Lower lobe of right lung (tissue), 2 donors: ENCODE measurements at regions not wholly inside any gene's neighbourhood (a gene's known extent, or its start where the extent isn't known, plus 50 kb on each side); places are given as distances from the start of the nearest gene placed in this dataset.
"Not testable (repeated sequence)": the region's sequence is repeated elsewhere in the genome, so short reads cannot be mapped to it uniquely, and the experiment has no call there.

Experiments used
- ATAC-seq, 2 donors: fragments of 200-7000 bp; cut with Tn5 transposase; one replicate each; pipeline ENCODE4 v1.9.1; 2020 to 2022; ENCODE audit warnings: mild to moderate bottlenecking in 2 of 2, moderate library complexity in 2 of 2
- DNase-seq: peaks from one replicate; pipeline ENCODE4 v3.0.0-alpha.2; 2020
- H3K27ac ChIP-seq: fragments of 200-600 bp; one replicate; pipeline ENCODE4 v1.8.0; 2022
- H3K27me3 ChIP-seq: fragments of 200-600 bp; one replicate; pipeline ENCODE4 v1.8.0; 2022; ENCODE audit warnings: low read depth
- H3K36me3 ChIP-seq: fragments of 200-600 bp; one replicate; pipeline ENCODE4 v1.8.0; 2022; ENCODE audit warnings: mild to moderate bottlenecking
- H3K4me1 ChIP-seq: fragments of 200-600 bp; one replicate; pipeline ENCODE4 v1.8.0; 2022
- H3K4me3 ChIP-seq: fragments of 200-600 bp; one replicate; pipeline ENCODE4 v1.8.0; 2022; ENCODE audit warnings: mild to moderate bottlenecking
- H3K9me3 ChIP-seq: fragments of 200-600 bp; one replicate; pipeline ENCODE4 v1.8.0; 2022
- CTCF ChIP-seq: fragments of 200-600 bp; IDR thresholded peaks from one replicate; pipeline ENCODE4 v1.8.0; 2022; ENCODE audit warnings: antibody characterized with exemption, mild to moderate bottlenecking
- intact Hi-C: fragments of 100-400 bp; cut with DNase I; formaldehyde crosslinking; loops from one replicate; pipeline ENCODE4 v1.11.0; 2022
- donor health status: DM: no; HTN: yes; CAD: no; lungs with severe emphysema.

DNA sequence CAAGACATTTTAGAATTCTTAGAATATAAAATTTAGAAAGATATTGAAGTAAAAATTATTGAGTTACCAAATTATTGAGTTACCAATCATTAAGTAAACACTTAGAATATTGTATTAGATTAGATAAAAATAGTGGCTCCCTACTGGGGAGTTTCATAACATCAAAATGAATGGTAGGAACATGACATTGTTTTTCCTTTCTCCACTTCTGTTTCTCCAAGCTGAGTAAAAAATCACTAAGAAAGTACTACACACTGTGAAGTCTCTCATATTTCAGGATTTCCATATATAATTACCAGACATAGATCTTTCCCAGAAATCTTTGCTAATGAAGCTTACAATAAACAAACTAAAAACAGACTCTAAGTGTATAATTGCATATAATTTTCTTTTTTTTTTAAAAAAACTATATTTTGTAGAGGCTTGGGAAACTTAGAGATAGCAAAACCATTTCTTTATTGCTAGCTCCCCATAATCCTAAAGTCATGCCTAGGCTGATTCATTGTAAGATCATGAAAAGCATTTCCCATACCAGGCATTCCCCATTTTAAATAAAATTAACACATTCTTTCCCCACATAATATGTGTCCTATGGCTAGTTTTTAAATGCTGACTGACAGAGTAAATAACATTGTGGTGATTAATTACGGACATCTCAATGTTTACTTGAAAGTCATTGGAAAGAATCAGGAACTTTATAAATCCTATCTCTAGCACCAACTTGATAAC lies 1408.7 kb upstream of the GOT2 start:
- DNase-seq (no peak), ATAC-seq (no peak)
- no peak overlapping the region for H3K4me3 ChIP-seq
- TF ChIP-seq CTCF = no peak
- H3K27ac ChIP-seq = no peak overlapping the region
- H3K4me1 ChIP-seq = no peaks in the 10 kb centered on the region
- intact Hi-C loops = no loop called here
- H3K36me3 ChIP-seq = no peaks in the 10 kb centered on the region
- no peaks in the 10 kb centered on the region for H3K27me3 ChIP-seq
- H3K9me3 ChIP-seq = peaks cover 4% of the 10 kb centered on the region

GRCh38 chr16:60137891-60138290 lies 1403.8 kb upstream of the GOT2 start:
- no peak for TF ChIP-seq CTCF
- Histone ChIP-seq H3K4me1 (no peaks in the 10 kb centered on the region), H3K4me3 (no peak overlapping the region), H3K36me3 (no peaks in the 10 kb centered on the region), H3K27me3 (no peaks in the 10 kb centered on the region), H3K9me3 (peaks cover 9% of the 10 kb centered on the region), H3K27ac (no peak overlapping the region)
- ATAC-seq = no peak
- DNase-seq = no peak
- intact Hi-C loops = no loop called here

DNA sequence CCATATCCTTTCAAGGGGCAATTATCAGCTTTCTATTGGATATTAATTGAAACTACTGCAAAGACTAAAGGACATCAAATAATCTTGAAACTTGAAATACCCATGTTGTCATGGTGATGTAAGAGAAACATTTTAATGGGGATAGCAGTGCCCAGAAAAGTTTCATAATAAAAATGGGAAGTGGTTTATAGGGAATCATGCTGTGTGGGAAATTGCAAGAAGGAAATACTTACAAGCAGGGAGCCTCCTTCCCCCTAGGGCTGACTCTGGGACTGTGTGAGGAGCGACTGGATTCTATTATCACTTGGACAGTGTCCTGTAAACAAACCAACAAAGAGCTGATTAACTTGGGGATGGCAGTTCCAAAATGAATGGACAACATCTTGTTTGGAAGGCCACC lies 1393.1 kb upstream of the GOT2 start:
- ATAC-seq = no peak
- intact Hi-C loops = no loop called here

GRCh38 chr16:60126115-60126514 lies 1392.0 kb upstream of the GOT2 start:
- H3K27me3 ChIP-seq, H3K9me3 ChIP-seq, intact Hi-C loops, H3K27ac ChIP-seq, H3K4me1 ChIP-seq, H3K36me3 ChIP-seq, DNase-seq, H3K4me3 ChIP-seq, ATAC-seq: not testable (repeated sequence)

More for the DNA sequence above, 1393.1 kb upstream of the GOT2 start:
- H3K4me3 ChIP-seq = no peak overlapping the region
- H3K27me3 ChIP-seq = no peaks in the 10 kb centered on the region
- H3K9me3 ChIP-seq = no peaks in the 10 kb centered on the region
- H3K27ac ChIP-seq = no peak overlapping the region
- no peak for TF ChIP-seq CTCF
- no peak for DNase-seq
- no peaks in the 10 kb centered on the region for H3K4me1 ChIP-seq
- no peaks in the 10 kb centered on the region for H3K36me3 ChIP-seq

DNA sequence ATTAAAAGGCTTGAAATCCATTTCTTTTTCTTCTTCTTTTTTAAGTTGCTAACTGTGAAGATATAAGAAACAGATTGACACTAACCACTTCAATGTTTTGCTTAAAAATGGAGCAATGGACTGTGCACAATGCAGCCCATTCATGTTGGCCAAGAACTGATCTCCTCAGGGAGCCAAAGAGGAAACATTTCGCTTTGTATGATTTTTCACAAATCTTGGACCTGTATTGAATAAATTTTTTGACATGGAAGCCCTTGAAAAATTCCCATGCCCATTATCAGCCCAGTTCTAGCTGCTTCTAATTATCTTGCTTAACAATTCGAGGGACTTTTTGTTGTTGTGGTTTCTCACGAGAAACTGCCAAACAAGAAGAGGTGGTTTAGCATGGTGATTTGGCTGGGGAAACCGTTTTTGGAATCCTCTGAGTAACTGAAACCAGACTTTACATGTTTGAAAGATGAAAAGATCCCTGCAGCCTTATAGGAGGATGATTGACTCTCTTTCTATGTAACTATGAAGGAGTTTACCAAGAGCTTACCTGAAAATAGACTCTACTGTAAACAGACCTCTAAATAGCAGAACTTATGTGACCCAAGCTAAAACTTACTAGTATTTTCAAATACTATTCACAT lies 1389.4 kb upstream of the GOT2 start:
- TF ChIP-seq CTCF = no peak
- no peaks in the 10 kb centered on the region for H3K27me3 ChIP-seq
- DNase-seq (no peak), ATAC-seq (no peak)
- no peak overlapping the region for H3K4me3 ChIP-seq
- no peaks in the 10 kb centered on the region for H3K4me1 ChIP-seq
- no peak overlapping the region for H3K27ac ChIP-seq
- H3K36me3 ChIP-seq = no peaks in the 10 kb centered on the region
- H3K9me3 ChIP-seq = no peaks in the 10 kb centered on the region
- intact Hi-C loops = no loop called here

DNA sequence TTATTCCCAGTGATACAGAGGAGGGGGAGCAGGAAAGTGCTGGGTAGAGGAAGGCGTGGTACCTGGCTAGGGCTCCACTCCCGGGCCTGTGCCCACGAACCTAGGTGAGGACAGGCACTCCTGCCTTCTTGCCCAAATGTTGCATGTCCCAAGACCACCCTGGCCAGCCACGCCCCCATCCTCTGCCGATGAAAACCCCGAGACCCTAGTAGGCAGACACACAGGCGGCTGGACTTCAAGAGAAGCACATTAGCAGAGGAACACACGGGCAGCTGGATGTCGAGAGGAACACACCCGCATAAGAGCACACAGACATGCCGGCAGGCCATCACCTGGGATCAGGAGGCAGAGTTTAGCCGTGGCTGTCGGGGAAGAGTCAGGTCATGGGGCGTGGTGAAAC lies 1386.5 kb upstream of the GOT2 start:
- H3K36me3 ChIP-seq = no peaks in the 10 kb centered on the region
- intact Hi-C loops = no loop called here
- no peaks in the 10 kb centered on the region for H3K4me1 ChIP-seq
- ATAC-seq (no peak), DNase-seq (no peak)
- H3K4me3 ChIP-seq = no peak overlapping the region
- no peak overlapping the region for H3K27ac ChIP-seq
- no peaks in the 10 kb centered on the region for H3K27me3 ChIP-seq
- H3K9me3 ChIP-seq = no peaks in the 10 kb centered on the region
- TF ChIP-seq CTCF = no peak
